Activated CD4-positive, alpha-beta T cell treated with anti-CD3 and anti-CD28 coated beads, Interleukin-2, amount 50 U/mL, for 4 hours (primary cell): ENCODE measurements at regions not wholly inside any gene's neighbourhood (a gene's known extent, or its start where the extent isn't known, plus 50 kb on each side); places are given as distances from the start of the nearest gene placed in this dataset.

Experiments used
- DNase-seq, 2 experiments: peaks; one replicate each; pipeline ENCODE4 v3.0.0-alpha.2; 2020

- no peak for DNase-seq
These were observed 179.4 kb downstream of the ETS1 start for GRCh38 chr11:128407962-128408361.

GRCh38 chr11:128405714-128406662 is 181.4 kb downstream of the ETS1 start:
- no peak for DNase-seq

- no peak for DNase-seq
These were observed 182.2 kb downstream of the ETS1 start for GRCh38 chr11:128405112-128405511.

GRCh38 chr11:128404437-128404836 is 182.9 kb downstream of the ETS1 start:
- DNase-seq, result no peak

GRCh38 chr11:128400382-128401203 is 186.8 kb downstream of the ETS1 start:
- DNase-seq, result no peak

- DNase-seq, result no peak
These were observed 187.9 kb downstream of the ETS1 start for GRCh38 chr11:128399251-128400121.

- no peak for DNase-seq
These were observed 188.7 kb downstream of the ETS1 start for GRCh38 chr11:128398517-128399250.

- no peak for DNase-seq
These were observed 190.0 kb downstream of the ETS1 start for GRCh38 chr11:128397362-128397761.

- DNase-seq, result no peak
These were observed 192.8 kb downstream of the ETS1 start for GRCh38 chr11:128394431-128395089.

GRCh38 chr11:128392259-128392658 is 195.1 kb downstream of the ETS1 start:
- DNase-seq, result no peak

- DNase-seq, result no peak
These were observed 195.5 kb downstream of the ETS1 start for GRCh38 chr11:128391811-128392210.

GRCh38 chr11:128390246-128390645 is 197.1 kb downstream of the ETS1 start:
- DNase-seq, result no peak

- DNase-seq, result no peak
These were observed 197.8 kb downstream of the ETS1 start for GRCh38 chr11:128389461-128389976.

- DNase-seq, result no peak
These were observed 199.0 kb downstream of the ETS1 start for GRCh38 chr11:128388206-128388815.

GRCh38 chr11:128379587-128380580 is 207.5 kb downstream of the ETS1 start:
- DNase-seq, result peak; percentile 13 to 25

- no peak for DNase-seq
These were observed 211.4 kb downstream of the ETS1 start for GRCh38 chr11:128375961-128376360.

- no peak for DNase-seq
These were observed 213.3 kb downstream of the ETS1 start for GRCh38 chr11:128374026-128374425.

- DNase-seq, result no peak
These were observed 214.4 kb downstream of the ETS1 start for GRCh38 chr11:128372977-128373376.

- no peak for DNase-seq
These were observed 219.8 kb downstream of the ETS1 start for GRCh38 chr11:128367573-128367972.
